Skeletal muscle satellite cell (primary cell): ENCODE measurements at regions not wholly inside any gene's neighbourhood (a gene's known extent, or its start where the extent isn't known, plus 50 kb on each side); places are given as distances from the start of the nearest gene placed in this dataset.

Experiments used
- H3K27me3 ChIP-seq: 2 replicates; pipeline ENCODE4 v1.7.0; 2013; ENCODE audit warnings: low read length; ENCODE audit not compliant: control insufficient read depth, insufficient read depth
- H3K36me3 ChIP-seq: 2 replicates; pipeline ENCODE4 v1.7.0; 2013; ENCODE audit warnings: mild to moderate bottlenecking, control low read depth, low read length; ENCODE audit not compliant: insufficient read depth
- H3K4me1 ChIP-seq: 2 replicates; pipeline ENCODE4 v1.7.0; 2013; ENCODE audit warnings: low read length; ENCODE audit not compliant: control insufficient read depth, insufficient read depth
- H3K4me2 ChIP-seq: 2 replicates; pipeline ENCODE4 v1.7.0; 2013; ENCODE audit warnings: mild to moderate bottlenecking, low read length
- H3K4me3 ChIP-seq: 2 replicates; pipeline ENCODE4 v1.7.0; 2013; ENCODE audit warnings: low read length
- H3K9ac ChIP-seq: 2 replicates; pipeline ENCODE4 v1.7.0; 2013; ENCODE audit warnings: mild to moderate bottlenecking, low read depth, low read length, moderate library complexity
- H3K9me3 ChIP-seq: replicated peaks from 2 replicates; pipeline ENCODE4 v1.7.0; 2013; ENCODE audit warnings: mild to moderate bottlenecking, control low read depth, low read length

DNA sequence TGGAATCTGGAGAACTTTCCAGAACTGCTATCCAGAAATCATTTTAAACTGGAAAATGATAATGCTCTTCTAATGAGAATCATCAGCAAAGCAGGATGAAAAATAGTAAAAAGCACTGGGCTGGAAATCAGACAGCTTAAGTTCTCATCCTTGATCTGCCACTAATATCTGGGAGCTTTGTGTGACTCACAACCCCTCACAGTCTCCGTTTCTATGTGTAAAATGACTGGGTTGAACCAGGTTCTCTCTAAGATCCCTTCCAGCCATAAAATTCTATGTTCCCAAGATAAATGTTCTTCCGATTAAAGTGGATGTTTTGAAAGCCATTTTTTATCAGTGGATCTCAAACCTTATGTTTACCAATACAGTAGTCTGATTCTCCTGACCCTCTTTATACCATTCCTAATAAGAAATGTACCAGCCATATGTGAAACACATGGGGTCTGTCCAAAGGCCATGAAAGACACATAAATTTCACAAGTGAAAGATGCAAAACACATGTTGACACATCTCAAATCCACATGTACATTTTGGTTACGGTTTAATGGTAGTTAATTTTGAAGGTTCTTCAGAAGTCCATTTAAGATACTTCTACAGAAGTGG is 188.8 kb downstream of the EN1 start:
- no peak overlapping the region for H3K4me3 ChIP-seq
- no peaks in the 10 kb centered on the region for H3K4me1 ChIP-seq
- H3K9ac ChIP-seq = no peak overlapping the region
- no peaks in the 10 kb centered on the region for H3K27me3 ChIP-seq
- no peaks in the 10 kb centered on the region for H3K9me3 ChIP-seq
- H3K4me2 ChIP-seq = no peak overlapping the region
- H3K36me3 ChIP-seq = no peaks in the 10 kb centered on the region

DNA sequence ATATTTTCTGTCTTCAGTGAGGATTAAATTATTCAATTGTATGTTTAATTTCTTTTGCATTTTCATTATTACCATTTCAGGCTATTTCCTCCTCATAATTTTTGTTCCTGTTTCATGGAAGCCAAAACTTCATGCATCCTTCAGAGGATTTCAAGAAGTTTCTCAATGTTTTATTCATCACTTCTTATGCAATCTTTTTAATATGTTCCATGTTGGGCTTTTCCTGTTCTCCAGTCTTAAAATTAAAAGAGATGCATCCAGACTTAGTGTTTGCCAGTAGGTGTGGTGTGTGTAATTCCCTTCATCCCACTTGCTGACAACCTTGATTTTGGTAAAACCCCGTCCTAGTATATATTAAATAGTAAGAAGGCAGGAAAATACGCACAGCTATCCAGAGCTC is 190.0 kb downstream of the EN1 start:
- Histone ChIP-seq H3K9ac (no peak overlapping the region), H3K4me3 (no peak overlapping the region), H3K9me3 (no peaks in the 10 kb centered on the region), H3K27me3 (no peaks in the 10 kb centered on the region), H3K4me2 (no peak overlapping the region), H3K4me1 (no peaks in the 10 kb centered on the region), H3K36me3 (no peaks in the 10 kb centered on the region)

DNA sequence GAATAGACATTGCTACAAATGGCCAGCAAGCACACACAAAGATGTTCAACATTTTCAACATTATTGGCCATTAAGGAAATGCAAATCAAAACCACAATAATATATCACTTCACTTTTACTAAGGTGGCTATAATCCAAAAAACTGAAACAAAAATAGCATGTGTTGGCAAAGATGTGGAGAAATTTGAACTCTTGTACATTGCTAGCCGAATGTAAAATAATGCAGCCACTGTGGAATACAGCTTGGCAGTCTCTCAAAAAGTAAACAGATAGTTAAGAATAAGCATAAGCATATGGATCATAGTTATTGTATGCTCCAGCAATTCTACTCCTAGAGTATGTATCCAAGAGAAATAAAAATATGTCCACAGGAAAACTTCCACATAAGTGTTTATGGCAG is 192.5 kb downstream of the EN1 start:
- Histone ChIP-seq H3K4me2 (no peak overlapping the region), H3K4me1 (no peaks in the 10 kb centered on the region), H3K27me3 (no peaks in the 10 kb centered on the region), H3K9me3 (no peaks in the 10 kb centered on the region), H3K36me3 (no peaks in the 10 kb centered on the region), H3K4me3 (no peak overlapping the region), H3K9ac (no peak overlapping the region)

DNA sequence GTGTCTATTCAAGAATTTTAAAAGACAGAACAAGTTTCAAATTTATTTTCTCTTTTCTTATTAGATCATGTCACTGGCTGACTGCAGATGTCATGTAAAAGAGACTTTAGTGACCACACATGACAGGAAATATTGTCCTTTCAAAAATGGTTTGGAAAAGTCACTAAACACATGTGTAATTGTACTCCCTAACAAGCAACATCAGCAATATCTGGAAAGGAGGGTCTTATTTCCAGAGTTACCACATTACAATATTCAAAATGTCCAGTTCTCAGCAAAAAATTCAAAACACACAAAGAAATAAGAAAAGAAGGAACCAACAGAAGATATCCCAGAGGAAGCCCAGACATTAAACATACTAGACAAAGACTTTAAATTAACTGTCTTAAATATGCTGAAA is 197.1 kb downstream of the EN1 start:
- H3K27me3 ChIP-seq = no peaks in the 10 kb centered on the region
- no peak overlapping the region for H3K4me2 ChIP-seq
- H3K36me3 ChIP-seq = no peaks in the 10 kb centered on the region
- H3K9ac ChIP-seq = no peak overlapping the region
- no peak overlapping the region for H3K4me3 ChIP-seq
- H3K9me3 ChIP-seq = no peaks in the 10 kb centered on the region
- no peaks in the 10 kb centered on the region for H3K4me1 ChIP-seq

DNA sequence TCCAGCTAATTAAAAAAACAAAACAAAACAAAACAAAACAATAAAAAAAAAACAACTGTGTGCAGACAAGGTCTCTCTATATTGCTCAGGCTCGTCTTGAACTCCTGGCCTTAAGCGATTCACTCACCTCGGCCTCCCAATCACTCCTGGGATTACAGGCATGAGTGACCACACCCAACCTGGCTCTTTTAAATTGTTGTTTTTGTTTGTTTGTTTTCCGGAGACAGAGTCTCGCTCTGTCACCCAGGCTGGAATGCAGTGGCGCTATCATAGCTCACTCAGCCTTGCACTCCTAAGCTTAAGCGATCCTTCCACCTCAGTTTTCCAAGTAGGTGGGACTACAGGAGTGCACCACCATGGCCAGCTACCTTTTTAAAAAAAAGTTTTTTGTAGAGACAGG is 201.6 kb downstream of the EN1 start:
- H3K27me3 ChIP-seq = no peaks in the 10 kb centered on the region
- no peak overlapping the region for H3K4me3 ChIP-seq
- H3K4me2 ChIP-seq = no peak overlapping the region
- no peak overlapping the region for H3K9ac ChIP-seq
- no peaks in the 10 kb centered on the region for H3K9me3 ChIP-seq
- H3K36me3 ChIP-seq = no peaks in the 10 kb centered on the region
- no peaks in the 10 kb centered on the region for H3K4me1 ChIP-seq

DNA sequence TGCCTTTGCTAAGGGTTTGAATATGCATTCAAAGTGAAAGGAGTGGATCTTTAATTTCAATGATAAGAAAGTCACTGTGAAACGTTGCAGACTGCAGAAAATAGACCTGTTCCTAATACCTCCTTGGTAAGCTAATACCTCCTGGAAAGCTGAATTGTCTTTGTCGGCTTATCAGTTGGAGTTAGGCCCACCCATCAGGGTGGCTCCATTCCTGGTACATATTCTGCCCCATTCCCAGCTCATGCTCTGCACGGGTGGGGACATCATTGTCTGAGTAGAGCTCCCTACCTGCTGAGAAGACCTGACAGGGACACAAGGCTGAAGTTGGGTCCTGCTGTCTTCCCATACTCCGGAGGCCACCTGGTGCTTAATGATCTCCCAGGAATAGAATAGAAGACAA is 203.3 kb downstream of the EN1 start:
- Histone ChIP-seq H3K4me3 (no peak overlapping the region), H3K4me2 (no peak overlapping the region), H3K4me1 (no peaks in the 10 kb centered on the region), H3K36me3 (no peaks in the 10 kb centered on the region), H3K9me3 (no peaks in the 10 kb centered on the region), H3K27me3 (no peaks in the 10 kb centered on the region), H3K9ac (no peak overlapping the region)

DNA sequence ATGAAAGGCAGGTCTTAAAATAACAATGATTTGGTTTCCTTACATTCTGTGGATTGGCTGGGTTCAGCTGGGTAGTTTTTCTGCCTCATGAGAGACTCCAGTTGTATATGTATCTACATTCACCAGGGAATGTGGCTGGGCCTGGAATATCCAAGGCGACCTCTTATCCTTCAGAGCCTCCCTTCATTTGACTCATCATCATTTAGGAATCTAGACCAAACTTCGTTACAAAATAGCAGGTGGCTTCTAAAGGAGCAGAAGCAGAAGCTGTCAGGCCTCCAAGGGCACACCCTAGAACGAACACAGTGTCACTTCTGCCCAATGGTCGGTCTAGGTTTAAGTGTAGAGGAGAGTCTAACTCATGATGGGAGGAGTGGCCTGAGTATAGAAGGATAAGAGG is 204.2 kb downstream of the EN1 start:
- no peaks in the 10 kb centered on the region for H3K36me3 ChIP-seq
- no peak overlapping the region for H3K9ac ChIP-seq
- no peak overlapping the region for H3K4me2 ChIP-seq
- H3K9me3 ChIP-seq = no peaks in the 10 kb centered on the region
- no peaks in the 10 kb centered on the region for H3K4me1 ChIP-seq
- H3K4me3 ChIP-seq = no peak overlapping the region
- no peaks in the 10 kb centered on the region for H3K27me3 ChIP-seq

DNA sequence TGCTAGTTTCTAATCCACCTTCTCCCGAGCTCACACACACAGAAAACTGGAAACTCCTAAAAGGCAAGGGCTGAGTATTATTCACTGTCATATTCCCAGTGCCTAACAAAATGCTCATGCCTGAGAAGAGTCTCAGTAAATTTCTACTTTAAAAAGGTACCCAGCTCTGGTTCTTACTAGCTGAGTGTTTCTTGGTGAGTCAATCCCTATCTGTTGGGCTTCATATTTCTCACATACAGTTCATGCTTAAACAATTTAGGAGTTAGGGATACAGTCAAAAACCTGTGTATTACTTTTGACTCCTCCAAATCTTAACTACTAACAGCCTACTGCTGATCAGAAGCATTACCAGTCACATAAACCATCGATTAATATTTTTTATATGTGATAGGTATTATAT is 204.9 kb downstream of the EN1 start:
- Histone ChIP-seq H3K9ac (no peak overlapping the region), H3K4me2 (no peak overlapping the region), H3K9me3 (no peaks in the 10 kb centered on the region)

DNA sequence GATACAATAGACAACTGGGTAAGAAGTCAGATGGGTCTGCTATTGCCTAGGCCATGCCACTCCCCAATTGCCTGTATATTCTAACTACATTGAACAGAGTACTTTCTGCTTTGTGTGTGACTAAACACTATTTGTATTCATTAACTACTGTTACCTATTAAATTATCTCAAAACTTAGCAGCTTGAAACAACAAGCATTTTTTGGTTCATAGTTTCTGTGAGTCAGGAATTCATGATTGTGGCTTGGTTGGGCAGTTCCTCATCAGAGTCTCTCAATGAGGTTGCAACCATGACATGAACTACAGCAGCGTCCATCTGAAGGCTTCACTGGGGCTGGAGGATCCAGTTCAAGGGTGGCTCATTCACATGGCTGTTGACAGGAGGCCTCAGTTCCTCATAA is 205.7 kb downstream of the EN1 start:
- H3K9me3 ChIP-seq = no peaks in the 10 kb centered on the region
- H3K4me2 ChIP-seq = no peak overlapping the region
- no peak overlapping the region for H3K9ac ChIP-seq
- no peak overlapping the region for H3K4me3 ChIP-seq
- no peaks in the 10 kb centered on the region for H3K36me3 ChIP-seq
- no peaks in the 10 kb centered on the region for H3K4me1 ChIP-seq
- no peaks in the 10 kb centered on the region for H3K27me3 ChIP-seq

More for the DNA sequence above, 204.9 kb downstream of the EN1 start:
- Histone ChIP-seq H3K4me1 (no peaks in the 10 kb centered on the region), H3K36me3 (no peaks in the 10 kb centered on the region), H3K4me3 (no peak overlapping the region), H3K27me3 (no peaks in the 10 kb centered on the region)

DNA sequence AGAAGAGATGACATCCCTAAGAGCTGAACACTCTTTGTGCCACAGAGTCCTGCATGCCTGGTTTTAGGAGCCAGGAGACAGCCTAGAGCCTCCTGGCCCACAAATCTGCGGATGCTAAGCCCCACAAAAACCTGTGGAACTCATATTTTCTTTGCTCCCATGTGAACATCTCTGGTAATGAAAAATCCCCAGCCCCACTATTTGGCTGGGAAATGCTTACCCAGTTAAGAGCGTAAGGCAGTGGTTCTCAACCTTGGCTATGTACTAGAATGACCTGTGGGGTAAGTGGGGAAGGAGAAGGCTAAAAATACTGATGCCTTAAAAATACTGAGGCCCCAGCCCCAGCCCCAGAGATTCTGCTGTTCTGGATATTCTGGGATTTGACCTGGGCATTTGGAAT is 208.1 kb downstream of the EN1 start:
- Histone ChIP-seq H3K4me1 (no peaks in the 10 kb centered on the region), H3K27me3 (peaks cover 12% of the 10 kb centered on the region), H3K4me3 (no peak overlapping the region), H3K36me3 (no peaks in the 10 kb centered on the region), H3K9me3 (no peaks in the 10 kb centered on the region), H3K9ac (no peak overlapping the region), H3K4me2 (no peak overlapping the region)

DNA sequence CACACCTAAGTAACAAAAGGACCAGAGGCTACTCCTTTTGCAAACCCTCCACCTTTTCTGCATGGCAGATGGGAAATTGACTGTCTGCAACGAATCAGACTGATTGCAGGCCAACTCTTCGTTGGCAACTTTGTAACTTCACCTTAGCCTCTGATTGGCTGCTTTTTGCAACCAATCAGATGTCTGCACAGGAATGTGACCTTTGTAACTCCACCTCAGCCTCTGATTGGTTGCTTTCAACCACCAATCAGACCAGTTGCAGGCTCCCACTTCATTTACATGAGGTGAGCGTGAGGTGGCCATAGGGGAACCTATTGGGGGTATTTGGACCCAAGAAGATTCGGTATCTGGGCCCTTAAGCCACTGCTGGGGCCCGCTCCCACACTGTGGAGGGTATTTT is 209.0 kb downstream of the EN1 start:
- Histone ChIP-seq H3K27me3 (peaks cover 19% of the 10 kb centered on the region), H3K4me2 (no peak overlapping the region), H3K4me3 (no peak overlapping the region), H3K36me3 (no peaks in the 10 kb centered on the region), H3K9me3 (no peaks in the 10 kb centered on the region), H3K4me1 (no peaks in the 10 kb centered on the region), H3K9ac (no peak overlapping the region)

DNA sequence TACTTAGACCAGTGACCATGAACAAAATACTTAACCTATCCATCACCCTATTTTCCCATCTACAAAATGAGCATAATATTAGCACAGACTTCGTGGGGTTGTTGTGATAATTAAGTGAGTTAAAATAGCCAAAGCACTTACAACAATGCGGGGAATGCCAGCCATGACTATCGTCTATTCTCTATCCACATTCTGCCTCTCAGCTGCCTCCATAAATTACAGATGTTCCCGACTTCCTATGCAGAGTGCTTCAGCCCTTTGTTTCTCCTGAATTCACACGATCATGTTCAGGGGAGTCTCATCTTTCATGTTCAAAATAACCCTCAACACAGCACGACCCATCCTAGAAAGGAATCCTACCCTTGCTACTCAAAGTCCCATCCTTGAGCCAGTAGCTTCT is 211.6 kb downstream of the EN1 start:
- Histone ChIP-seq H3K36me3 (no peaks in the 10 kb centered on the region), H3K9ac (no peak overlapping the region), H3K4me3 (no peak overlapping the region), H3K4me1 (no peaks in the 10 kb centered on the region), H3K9me3 (no peaks in the 10 kb centered on the region), H3K27me3 (peaks cover 19% of the 10 kb centered on the region), H3K4me2 (no peak overlapping the region)
